Kidney epithelial cell (primary cell): ENCODE measurements at regions not wholly inside any gene's neighbourhood (a gene's known extent, or its start where the extent isn't known, plus 50 kb on each side); places are given as distances from the start of the nearest gene placed in this dataset.

Experiments used
- DNase-seq: peaks from one replicate; pipeline ENCODE4 v3.0.0-alpha.2; 2010; ENCODE audit warnings: low read depth
- H3K27me3 ChIP-seq: 2 replicates; pipeline ENCODE4 v1.6.0; 2011; ENCODE audit warnings: low read length; ENCODE audit not compliant: control insufficient read depth, insufficient read depth
- H3K36me3 ChIP-seq: 2 replicates; pipeline ENCODE4 v1.5.1; 2011; ENCODE audit warnings: low read length; ENCODE audit not compliant: control insufficient read depth, insufficient read depth
- H3K4me3 ChIP-seq: 2 replicates; pipeline ENCODE4 v1.5.1; 2011; ENCODE audit warnings: low read depth, mild to moderate bottlenecking, control low read depth, low read length
- CTCF ChIP-seq: IDR thresholded peaks from 2 replicates; pipeline ENCODE4 v1.5.1; 2011; ENCODE audit warnings: mild to moderate bottlenecking, moderate library complexity, low read length, control low read depth, inconsistent platforms; ENCODE audit not compliant: insufficient read depth, poor library complexity, severe bottlenecking

DNA sequence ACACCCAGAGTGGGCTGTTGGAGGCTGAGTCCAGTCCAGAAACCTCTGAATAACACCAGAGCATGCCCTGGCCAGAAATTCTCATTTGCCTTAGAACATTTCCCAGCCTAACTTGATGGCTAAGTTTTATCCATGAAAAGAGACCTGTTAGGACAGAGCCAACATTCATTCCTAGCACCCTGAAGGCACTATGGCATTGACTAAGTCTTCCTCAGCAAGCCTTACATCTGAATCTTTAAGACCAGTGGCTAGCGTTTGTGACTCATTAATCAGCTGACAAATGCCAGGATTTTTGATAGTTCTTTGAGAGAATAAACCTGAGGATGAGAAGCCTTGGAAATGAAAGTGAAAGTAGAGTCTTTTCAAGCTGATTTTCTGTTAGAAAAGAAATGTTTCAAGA lies 1087.1 kb upstream of the ALCAM start:
- Histone ChIP-seq H3K27me3 (no peaks in the 10 kb centered on the region), H3K4me3 (no peak overlapping the region), H3K36me3 (no peaks in the 10 kb centered on the region)
- no peak for TF ChIP-seq CTCF
- peak; percentile 63 for DNase-seq

- H3K27me3 ChIP-seq: no peaks in the 10 kb centered on the region
- TF ChIP-seq CTCF: no peak
- H3K4me3 ChIP-seq: no peak overlapping the region
- H3K36me3 ChIP-seq: no peaks in the 10 kb centered on the region
- DNase-seq: no peak
Measured at GRCh38 chr3:104281713-104282112, 1085.0 kb upstream of the ALCAM start.

GRCh38 chr3:104286645-104287044 lies 1080.1 kb upstream of the ALCAM start:
- TF ChIP-seq CTCF: no peak
- Histone ChIP-seq H3K4me3 (no peak overlapping the region), H3K27me3 (no peaks in the 10 kb centered on the region), H3K36me3 (no peaks in the 10 kb centered on the region)
- DNase-seq: no peak

DNA sequence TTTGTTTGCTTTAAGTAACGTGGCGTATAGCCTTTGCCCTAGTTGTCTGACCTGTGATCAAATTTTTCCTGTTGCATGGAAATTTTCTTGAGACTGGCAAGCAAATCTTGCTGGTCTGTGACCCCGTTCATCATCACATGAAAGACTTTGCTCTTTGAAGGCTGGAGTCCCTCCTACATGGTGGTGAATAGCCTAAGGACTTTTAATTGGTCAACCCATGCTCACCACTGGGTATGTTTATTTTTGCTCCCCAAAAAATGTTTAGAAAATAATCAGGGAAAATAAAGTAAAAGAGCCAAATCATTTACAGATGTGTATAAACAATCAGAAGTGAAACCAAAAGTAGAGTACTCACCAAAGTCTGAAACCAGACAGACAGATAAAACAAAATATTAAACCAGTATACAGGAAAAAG lies 1075.3 kb upstream of the ALCAM start:
- Histone ChIP-seq H3K4me3 (no peak overlapping the region), H3K27me3 (no peaks in the 10 kb centered on the region), H3K36me3 (no peaks in the 10 kb centered on the region)
- no peak for DNase-seq
- TF ChIP-seq CTCF: no peak

- no peak overlapping the region for H3K4me3 ChIP-seq
- H3K36me3 ChIP-seq: no peaks in the 10 kb centered on the region
- H3K27me3 ChIP-seq: no peaks in the 10 kb centered on the region
- no peak for DNase-seq
- TF ChIP-seq CTCF: no peak
Measured at GRCh38 chr3:104291878-104292277, 1074.8 kb upstream of the ALCAM start.

- no peak for TF ChIP-seq CTCF
- no peak overlapping the region for H3K4me3 ChIP-seq
- no peak for DNase-seq
- H3K36me3 ChIP-seq: no peaks in the 10 kb centered on the region
- no peaks in the 10 kb centered on the region for H3K27me3 ChIP-seq
Measured at GRCh38 chr3:104297617-104298016, 1069.1 kb upstream of the ALCAM start.
